ENCODE measurements at regions not wholly inside any gene's neighbourhood (a gene's known extent, or its start where the extent isn't known, plus 50 kb on each side); places are given as distances from the start of the nearest gene placed in this dataset.

- no peak for TF ChIP-seq YY1 (IDR thresholded peaks at IDR 0.05; ENCODE audit: insufficient read depth, insufficient read length)
- no peak for TF ChIP-seq ZNF274 (IDR thresholded peaks at IDR 0.05; ENCODE audit: low read depth, low read length)
Observed at GRCh38 chr11:104369761-104370160, 205.8 kb upstream of the PDGFD start.
